ENCODE measurements at regions not wholly inside any gene's neighbourhood (a gene's known extent, or its start where the extent isn't known, plus 50 kb on each side); places are given as distances from the start of the nearest gene placed in this dataset.

GRCh38 chr9:108751369-108751768 is 104.4 kb downstream of the ACTL7B start:
- TF ChIP-seq ZNF274 (IDR thresholded peaks at IDR 0.05; ENCODE audit: low read depth, low read length) (no peak), YY1 (IDR thresholded peaks at IDR 0.05; ENCODE audit: insufficient read depth, insufficient read length) (no peak), SUZ12 (IDR thresholded peaks at IDR 0.05; ENCODE audit: extremely low read depth, insufficient read depth, insufficient read length) (no peak)

Measured in NT2/D1 (cell line).